ENCODE measurements at regions not wholly inside any gene's neighbourhood (a gene's known extent, or its start where the extent isn't known, plus 50 kb on each side); places are given as distances from the start of the nearest gene placed in this dataset.

- TF ChIP-seq ZNF274 (IDR thresholded peaks at IDR 0.05; ENCODE audit: low read depth, low read length) (no peak), YY1 (IDR thresholded peaks at IDR 0.05; ENCODE audit: insufficient read depth, insufficient read length) (no peak), SUZ12 (IDR thresholded peaks at IDR 0.05; ENCODE audit: extremely low read depth, insufficient read depth, insufficient read length) (no peak)
Observed at GRCh38 chr11:21775911-21776310, 417.0 kb upstream of the ANO5 start.
